RKO (cell line): ENCODE measurements at regions not wholly inside any gene's neighbourhood (a gene's known extent, or its start where the extent isn't known, plus 50 kb on each side); places are given as distances from the start of the nearest gene placed in this dataset.
"Not testable (repeated sequence)": the region's sequence is repeated elsewhere in the genome, so short reads cannot be mapped to it uniquely, and the experiment has no call there.

Experiments
- DNase-seq: peaks from one replicate; pipeline ENCODE4 v3.0.0-alpha.2; 2016; ENCODE audit warnings: low spot score

GRCh38 chr11:116698080-116698479 is 74.7 kb downstream of the BUD13 start:
- DNase-seq: no peak

DNA sequence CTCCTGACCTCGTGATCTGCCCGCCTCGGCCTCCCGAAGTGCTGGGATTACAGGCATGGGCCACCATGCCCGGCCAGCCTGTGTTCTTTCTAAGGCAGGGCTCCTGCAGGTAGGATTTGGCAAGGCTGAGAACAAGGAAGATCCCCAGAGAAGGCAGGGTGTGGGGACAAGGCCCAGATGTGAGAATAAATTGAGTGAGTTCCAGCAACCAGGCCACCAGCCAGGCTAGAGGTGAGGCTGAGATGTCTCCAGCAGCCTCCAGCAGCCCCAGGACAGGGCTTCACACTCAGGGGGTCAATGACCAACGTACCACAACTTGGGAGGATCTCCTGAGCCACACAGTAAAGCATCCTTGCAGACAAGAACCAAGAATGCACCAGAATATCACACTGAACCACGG is 75.1 kb downstream of the BUD13 start:
- DNase-seq: no peak

DNA sequence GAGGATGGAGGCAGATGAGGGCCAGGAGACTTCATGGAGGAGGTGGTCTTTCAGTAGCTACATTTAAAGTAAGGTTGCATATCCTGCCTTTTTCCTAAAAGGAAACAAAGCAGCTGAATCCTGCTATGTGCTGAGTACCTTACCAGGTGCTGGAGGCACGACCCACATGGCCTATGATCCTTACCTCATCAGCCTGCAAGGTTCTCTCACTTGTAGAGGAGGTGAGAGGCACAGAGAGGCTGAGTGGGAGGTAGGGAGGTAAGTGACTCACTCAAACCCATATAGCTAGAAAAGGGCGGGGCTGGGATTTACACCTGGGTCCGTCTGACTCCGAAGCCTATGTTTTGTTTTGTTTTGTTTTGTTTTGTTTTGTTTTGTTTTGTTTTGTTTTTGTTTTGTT is 75.8 kb downstream of the BUD13 start:
- no peak for DNase-seq

DNA sequence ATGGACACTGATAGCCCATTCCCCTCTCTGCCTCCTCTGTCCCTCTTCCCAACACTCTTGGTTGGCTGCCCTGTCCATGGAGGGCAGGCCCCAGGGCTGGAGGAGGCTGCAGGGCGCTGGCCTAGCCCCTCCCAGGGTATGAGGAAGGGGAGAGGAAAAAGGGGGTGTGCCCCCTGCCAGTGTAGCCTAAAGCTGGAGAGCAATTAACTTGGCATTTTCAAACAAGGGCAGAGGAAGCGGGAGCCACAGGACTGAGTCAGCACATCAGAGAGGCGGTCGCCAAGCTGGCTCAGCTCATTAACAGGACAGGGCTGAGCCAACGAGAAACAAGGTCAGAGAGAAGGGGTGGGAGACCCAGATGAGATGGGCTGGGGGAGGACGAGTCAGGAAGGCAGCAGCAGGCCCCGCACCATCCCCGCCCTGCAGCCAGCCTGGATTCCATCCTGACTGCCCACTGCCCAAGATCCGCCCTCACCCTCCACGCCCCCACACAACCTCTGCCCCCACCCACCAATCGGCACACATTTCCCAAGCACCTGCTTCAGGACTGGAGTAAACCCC is 76.3 kb downstream of the BUD13 start:
- peak; percentile 32 for DNase-seq

- DNase-seq: no peak
Observed at GRCh38 chr11:116695657-116696254, 77.0 kb downstream of the BUD13 start.

DNA sequence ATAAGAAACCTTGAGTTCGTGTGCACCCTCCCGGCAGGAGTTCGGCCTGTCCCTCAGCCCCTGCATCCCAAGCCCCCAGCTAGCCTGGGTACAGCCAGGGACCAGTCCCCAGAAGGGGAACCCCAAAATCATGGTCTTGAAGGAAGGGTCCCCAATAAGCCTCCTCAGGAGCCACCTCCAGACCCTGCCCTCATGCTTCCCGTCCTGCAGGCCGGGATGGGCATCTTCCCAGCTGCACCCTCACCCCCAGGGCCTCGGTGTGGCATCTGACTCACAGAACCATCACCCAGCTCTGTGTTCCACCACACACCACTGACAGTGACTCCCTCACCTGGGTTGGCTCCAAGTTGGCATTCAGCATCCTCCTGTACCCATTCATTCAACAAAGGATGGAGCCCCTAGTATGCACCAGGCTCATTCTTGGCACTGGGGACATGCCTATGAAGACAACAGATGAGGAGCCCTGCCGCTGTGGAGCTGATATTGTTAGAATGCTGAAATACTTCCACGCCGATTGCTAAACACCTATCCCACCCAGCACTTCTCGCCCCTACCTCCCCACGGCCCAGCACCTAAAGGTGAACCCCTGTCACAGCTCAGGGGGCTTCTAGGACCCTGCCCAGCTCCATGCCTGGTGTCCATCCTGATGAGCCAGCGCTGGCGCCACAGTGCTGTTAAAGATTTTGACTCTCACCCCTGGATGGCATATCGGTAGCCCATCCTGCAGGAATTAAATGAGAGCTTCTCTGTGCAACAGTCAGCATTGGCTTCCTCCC is 77.8 kb downstream of the BUD13 start:
- DNase-seq: no peak

DNA sequence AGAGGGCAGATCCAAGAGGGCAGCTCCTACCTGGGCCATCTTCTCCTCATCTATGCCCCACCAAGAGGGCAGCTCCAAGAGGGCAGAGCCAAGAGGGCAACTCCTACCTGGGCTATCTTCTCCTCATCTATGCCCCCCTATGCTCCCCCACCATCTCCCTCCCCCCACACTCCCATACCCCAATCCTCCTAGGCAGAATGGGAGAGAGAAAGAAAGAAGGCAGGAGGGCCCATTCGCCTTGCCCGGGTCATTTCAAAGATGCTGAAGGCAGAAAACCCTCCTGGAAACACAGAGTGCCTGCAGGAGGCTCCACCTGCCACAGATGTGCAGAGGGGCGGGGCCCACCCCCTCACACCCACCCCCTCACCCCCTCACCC is 78.5 kb downstream of the BUD13 start:
- DNase-seq: no peak

GRCh38 chr11:116693593-116694348 is 79.0 kb downstream of the BUD13 start:
- no peak for DNase-seq

DNA sequence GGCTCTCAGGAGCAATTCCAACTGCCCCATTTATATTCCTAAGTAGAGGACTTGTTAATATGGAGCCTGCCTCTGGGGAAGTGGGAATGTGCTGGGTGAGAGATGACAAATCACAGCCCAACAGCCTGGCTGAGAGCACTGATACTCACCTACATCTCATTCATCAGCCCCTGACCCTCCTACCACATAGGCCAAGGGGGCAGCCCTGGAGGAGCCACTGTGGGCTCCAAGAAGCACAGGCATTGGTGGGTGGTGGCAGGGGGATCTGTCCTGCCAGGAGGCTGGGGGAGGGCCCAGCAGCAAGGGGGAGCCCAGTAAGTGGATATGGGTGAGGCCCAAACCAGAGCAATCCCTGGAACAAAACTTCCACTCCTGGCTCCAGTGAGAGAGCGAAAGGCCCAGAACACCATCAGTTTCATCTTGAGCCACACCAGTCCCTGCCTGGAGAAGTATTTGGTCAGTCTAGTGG is 79.7 kb downstream of the BUD13 start:
- DNase-seq: no peak

- no peak for DNase-seq
Observed at GRCh38 chr11:116692318-116693101, 80.3 kb downstream of the BUD13 start.

DNA sequence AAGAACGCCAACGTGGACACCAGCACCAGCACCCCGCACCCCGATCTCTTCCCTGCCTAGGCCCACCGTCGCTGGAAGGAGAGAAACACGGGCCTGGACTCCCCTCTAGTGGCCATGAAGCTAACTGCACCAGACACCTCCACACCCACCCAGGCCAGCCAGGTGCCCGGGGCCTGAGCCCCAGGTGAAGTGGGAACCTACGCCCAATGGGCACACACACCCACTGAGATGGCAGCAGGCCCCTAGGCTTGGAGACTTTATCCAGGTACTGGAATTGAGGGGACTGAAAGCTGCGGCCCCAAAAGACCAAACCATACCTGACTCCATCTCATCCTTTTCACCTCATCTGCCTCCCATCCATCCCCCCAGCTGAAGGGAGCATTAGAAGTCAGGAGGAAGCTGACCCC is 81.0 kb downstream of the BUD13 start:
- peak; percentile 38 for DNase-seq

DNA sequence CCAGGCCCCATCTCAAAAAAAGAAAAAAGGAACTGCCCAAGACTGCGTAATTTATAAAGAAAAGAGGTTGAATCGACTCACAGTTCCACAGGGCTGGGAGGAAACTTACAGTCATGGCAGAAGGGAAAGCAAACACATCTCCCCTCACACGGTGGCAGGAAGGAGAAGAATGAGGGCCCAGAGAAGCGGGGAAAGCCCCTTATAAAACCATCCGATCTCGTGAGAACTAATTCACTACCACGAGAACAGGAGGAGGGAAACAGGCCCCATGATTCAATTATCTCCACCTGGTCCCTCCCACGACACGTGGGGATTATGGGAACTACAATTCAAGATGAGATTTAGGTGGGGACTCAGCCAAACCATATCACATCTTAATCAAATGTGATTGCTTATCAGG is 82.2 kb downstream of the BUD13 start:
- DNase-seq: no peak

DNA sequence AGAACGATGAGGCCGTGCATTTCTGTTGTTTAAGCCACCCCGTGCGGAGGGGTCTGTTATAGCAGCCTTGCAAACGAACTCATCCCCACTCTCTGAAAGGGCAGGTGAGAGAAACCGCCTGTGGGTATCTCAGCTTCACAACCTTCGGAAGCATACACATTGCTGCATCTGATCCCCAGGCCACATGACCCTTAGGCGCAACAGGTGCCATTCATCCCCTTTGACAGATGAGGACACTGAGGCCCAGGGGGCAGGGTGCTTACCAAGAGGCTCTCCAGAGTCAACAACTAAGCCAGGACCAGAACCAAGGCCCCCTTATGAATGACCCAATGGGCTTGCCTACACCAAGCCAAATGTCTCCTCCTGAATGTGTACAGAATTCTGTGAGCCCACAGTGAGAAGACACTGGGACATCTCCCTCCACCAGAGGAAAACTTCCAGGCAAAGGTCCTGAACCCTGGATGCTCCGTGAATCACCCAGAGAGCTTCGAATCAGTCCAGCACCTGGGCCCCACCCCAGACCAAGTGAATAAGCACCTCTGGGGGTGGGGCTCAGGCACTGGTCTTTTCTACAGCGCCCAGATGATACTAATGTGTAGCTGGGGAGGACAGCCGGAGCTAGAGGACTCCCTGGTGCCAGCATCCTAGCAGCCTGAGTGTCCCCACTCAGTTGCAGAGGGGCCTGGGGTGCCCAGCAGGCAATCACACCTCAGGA is 83.2 kb downstream of the BUD13 start:
- DNase-seq: no peak

GRCh38 chr11:116688202-116688540 is 84.6 kb downstream of the BUD13 start:
- DNase-seq: no peak

DNA sequence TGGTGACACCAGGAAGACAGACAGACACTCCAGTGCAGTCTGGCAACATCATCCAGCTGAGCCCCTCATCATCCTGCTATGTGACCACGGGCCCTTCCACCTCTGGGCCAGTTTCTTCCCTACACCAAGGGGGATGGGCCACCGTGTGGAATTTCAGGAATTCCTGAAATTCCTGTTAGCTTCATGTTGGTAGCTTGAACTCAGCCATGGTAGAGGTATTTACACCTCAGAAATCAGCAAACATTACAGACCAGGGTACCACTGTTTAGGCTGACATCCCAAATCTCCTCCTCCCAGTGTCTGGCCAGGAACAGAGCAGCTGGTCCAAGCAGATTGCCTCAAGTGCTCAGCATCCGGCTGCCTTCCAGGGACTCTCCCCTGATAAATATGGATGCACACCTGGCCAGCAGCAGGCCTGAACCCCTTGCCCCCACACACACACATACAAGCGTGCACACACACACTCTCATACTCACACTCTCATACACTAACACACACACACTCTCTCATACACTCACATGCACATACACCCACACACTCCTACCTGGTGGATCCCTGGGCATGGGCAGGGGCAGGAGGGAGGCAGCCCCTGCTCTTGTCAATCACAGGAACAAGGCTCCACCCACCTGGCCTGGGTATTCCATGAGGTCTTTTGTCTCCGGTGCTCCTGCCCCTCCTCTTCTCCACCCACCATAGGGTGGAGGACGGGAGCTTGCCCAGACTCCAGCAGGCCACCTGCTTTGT is 85.2 kb downstream of the BUD13 start:
- no peak for DNase-seq

- no peak for DNase-seq
Observed at GRCh38 chr11:116686866-116687265, 85.9 kb downstream of the BUD13 start.

DNA sequence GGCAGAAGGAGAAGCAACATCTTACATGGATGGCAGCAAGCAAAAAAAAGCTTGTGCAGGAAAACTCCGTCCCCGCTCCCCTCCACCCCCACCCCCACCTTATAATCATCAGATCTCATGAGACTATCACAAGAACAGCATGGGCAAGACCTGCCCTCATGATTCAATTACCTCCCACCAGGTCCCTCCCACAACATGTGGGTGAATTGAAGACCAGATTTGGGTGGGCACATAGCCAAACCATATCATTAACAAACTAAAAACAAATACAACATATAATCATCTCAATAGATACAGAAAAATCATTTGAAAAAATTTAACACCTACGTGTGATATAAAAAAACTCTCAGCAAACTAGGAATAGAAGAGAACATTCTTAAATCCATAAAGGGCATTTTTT is 88.8 kb downstream of the BUD13 start:
- no peak for DNase-seq

GRCh38 chr11:116680349-116681125 is 92.2 kb downstream of the BUD13 start:
- DNase-seq: no peak

DNA sequence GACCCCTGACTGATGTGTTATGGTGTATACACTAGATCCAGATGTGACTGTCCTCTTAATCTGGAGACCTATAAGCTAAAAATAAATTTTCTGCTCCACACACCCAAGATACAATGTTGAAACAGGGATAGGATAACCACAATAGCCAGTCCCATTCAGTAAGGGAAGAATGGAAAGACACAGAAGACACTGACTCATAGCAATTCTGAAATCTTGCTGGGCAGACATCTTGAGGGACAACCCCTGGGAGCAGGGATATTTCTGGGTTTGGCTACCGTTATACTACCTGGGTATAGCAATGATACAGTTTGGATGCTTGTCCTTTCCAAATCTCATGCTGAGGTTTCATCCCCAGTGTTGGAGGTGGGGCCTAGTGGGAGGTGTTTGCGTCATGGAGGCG is 93.9 kb downstream of the BUD13 start:
- DNase-seq: no peak

DNA sequence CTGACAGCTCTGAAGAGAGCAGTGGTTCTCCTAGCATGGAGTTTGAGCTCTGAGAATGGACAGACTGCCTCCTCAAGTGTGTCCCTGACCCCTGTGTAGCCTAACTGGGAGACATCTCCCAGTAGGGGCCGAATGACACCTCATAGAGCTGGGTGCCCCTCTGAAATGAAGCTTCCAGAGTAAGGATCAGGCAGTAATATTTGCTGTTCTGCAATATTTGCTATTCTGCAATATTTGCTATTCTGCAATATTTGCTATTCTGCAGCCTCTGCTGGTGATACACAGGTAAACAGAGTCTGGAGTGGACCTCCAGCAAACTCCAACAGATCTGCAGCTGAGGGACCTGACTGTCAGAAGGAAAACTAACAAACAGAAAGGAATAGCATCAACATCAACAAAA is 105.5 kb downstream of the BUD13 start:
- DNase-seq: not testable (repeated sequence)
